Keratinocyte (primary cell): ENCODE measurements at regions not wholly inside any gene's neighbourhood (a gene's known extent, or its start where the extent isn't known, plus 50 kb on each side); places are given as distances from the start of the nearest gene placed in this dataset.

Experiments used
- DNase-seq: peaks from one replicate; pipeline ENCODE4 v3.0.0-alpha.2; 2011; ENCODE audit warnings: low read depth, missing footprints, low spot score
- FAIRE-seq: peaks from 2 replicates; lab custom pipeline; 2011; peaks lifted over from hg19 to GRCh38; lab: Jason Lieb, UNC
- H2AFZ ChIP-seq: 2 replicates; pipeline ENCODE4 v1.6.0; 2012; ENCODE audit warnings: low read length, control low read depth, inconsistent platforms; ENCODE audit not compliant: control insufficient read depth
- H3K27ac ChIP-seq: 2 replicates; pipeline ENCODE4 v1.5.1; 2011; ENCODE audit warnings: low read length; ENCODE audit not compliant: control insufficient read depth, insufficient read depth
- H3K27me3 ChIP-seq: 3 replicates; pipeline ENCODE4 v1.6.0; 2011; ENCODE audit warnings: low read length; ENCODE audit not compliant: control insufficient read depth, insufficient read depth; ENCODE audit errors: extremely low read depth
- H3K36me3 ChIP-seq, 2 experiments: 2 replicates in 1 of 2; 3 replicates in 1 of 2; pipeline ENCODE4 v1.5.1; 2011; ENCODE audit warnings: low read length in 2 of 2, mild to moderate bottlenecking in 1 of 2; ENCODE audit not compliant: control insufficient read depth in 2 of 2, insufficient read depth in 2 of 2; ENCODE audit errors: extremely low read depth in 1 of 2
- H3K4me1 ChIP-seq: 3 replicates; pipeline ENCODE4 v1.5.1; 2011; ENCODE audit warnings: low read length; ENCODE audit not compliant: control insufficient read depth, insufficient read depth; ENCODE audit errors: extremely low read depth
- H3K4me2 ChIP-seq: 3 replicates; pipeline ENCODE4 v1.6.0; 2011; ENCODE audit warnings: low read depth, low read length; ENCODE audit not compliant: control insufficient read depth, insufficient read depth; ENCODE audit errors: extremely low read depth
- H3K4me3 ChIP-seq, 3 experiments: fragments of 200-600 bp in 1 of 3; sonication (generic) in 1 of 3; 2 replicates in 2 of 3; 3 replicates in 1 of 3; pipeline ENCODE4 v1.5.1; 2011 to 2016; ENCODE audit warnings: low read length in 3 of 3, mild to moderate bottlenecking in 3 of 3, control low read depth in 2 of 3, inconsistent platforms in 1 of 3, low read depth in 1 of 3, mixed read lengths in 1 of 3, mixed run types in 1 of 3, moderate library complexity in 1 of 3; ENCODE audit not compliant: control insufficient read depth in 2 of 3, insufficient read depth in 2 of 3; ENCODE audit errors: extremely low read depth in 1 of 3
- H3K79me2 ChIP-seq: 2 replicates; pipeline ENCODE4 v1.6.0; 2012; ENCODE audit warnings: low read length; ENCODE audit not compliant: control insufficient read depth, insufficient read depth
- H3K9ac ChIP-seq: 3 replicates; pipeline ENCODE4 v1.6.0; 2011; ENCODE audit warnings: low read length; ENCODE audit not compliant: control insufficient read depth, insufficient read depth; ENCODE audit errors: extremely low read depth
- H3K9me1 ChIP-seq: 3 replicates; pipeline ENCODE4 v1.6.0; 2011; ENCODE audit warnings: low read length; ENCODE audit not compliant: control insufficient read depth, insufficient read depth; ENCODE audit errors: extremely low read depth
- H3K9me3 ChIP-seq: 2 replicates; pipeline ENCODE4 v1.5.1; 2012; ENCODE audit warnings: low read depth, low read length; ENCODE audit not compliant: control insufficient read depth
- H4K20me1 ChIP-seq: 3 replicates; pipeline ENCODE4 v1.6.0; 2011; ENCODE audit warnings: low read length; ENCODE audit not compliant: control insufficient read depth, insufficient read depth; ENCODE audit errors: extremely low read depth
- EZH2 ChIP-seq: IDR thresholded peaks from one replicate; pipeline ENCODE4 v1.6.1; 2012; ENCODE audit warnings: inconsistent platforms, mild to moderate bottlenecking, low read length, moderate library complexity
- dilution Hi-C: fragments of 300-500 bp; cut with MboI; formaldehyde crosslinking; loops from one replicate; pipeline ENCODE4 v1.7.0; 2020; ENCODE audit warnings: low sequenced_read_pairs; ENCODE audit not compliant: extremely low pct_ligation_motif_present
- TF ChIP-seq, protein P1 (sequence below), 3 experiments: IDR thresholded peaks in 1 of 3; conservative IDR thresholded peaks in 1 of 3; optimal IDR thresholded peaks in 1 of 3; 2 replicates in 2 of 3; 3 replicates in 1 of 3; pipeline versions ENCODE3 to v1.5.1; 2011; ENCODE audit warnings: low read length in 3 of 3, mild to moderate bottlenecking in 3 of 3, moderate library complexity in 2 of 3, control low read depth in 1 of 3, inconsistent platforms in 1 of 3; ENCODE audit not compliant: insufficient read depth in 2 of 3; ENCODE audit errors: extremely low read depth in 1 of 3

DNA sequence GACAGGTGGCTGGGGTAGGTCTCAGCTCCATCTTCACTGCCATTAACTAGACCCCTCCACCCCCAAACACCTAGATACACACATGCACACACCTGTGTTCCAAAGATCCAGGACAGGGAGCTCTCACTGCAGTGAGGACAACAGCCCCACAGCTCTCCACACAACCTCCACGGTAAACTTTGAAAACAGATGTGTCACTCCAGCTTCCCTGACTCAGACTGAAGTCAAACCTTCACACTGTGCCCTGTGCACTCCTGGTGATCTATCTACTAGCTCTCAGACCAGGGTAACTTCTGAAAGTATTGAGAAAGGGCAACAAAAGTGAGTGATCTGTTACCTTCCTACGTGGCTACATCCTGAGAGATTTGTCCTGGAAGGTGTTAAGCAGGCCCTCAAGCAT is 519.8 kb downstream of the XPNPEP1 start:
- no peak overlapping the region for H3K27ac ChIP-seq
- no peak overlapping the region for H3K9ac ChIP-seq
- no peaks in the 10 kb centered on the region for H3K79me2 ChIP-seq
- H4K20me1 ChIP-seq, result no peaks in the 10 kb centered on the region
- H3K4me3 ChIP-seq, result no peak overlapping the region
- dilution Hi-C loops, result no loop called here
- H2AFZ ChIP-seq, result no peak overlapping the region
- no peaks in the 10 kb centered on the region for H3K4me1 ChIP-seq
- no peaks in the 10 kb centered on the region for H3K9me3 ChIP-seq
- DNase-seq (no peak), FAIRE-seq (no peak)
- no peaks in the 10 kb centered on the region for H3K36me3 ChIP-seq
- H3K4me2 ChIP-seq, result no peak overlapping the region
- no peaks in the 10 kb centered on the region for H3K9me1 ChIP-seq
- TF ChIP-seq EZH2, result no peak
- TF ChIP-seq, protein P1, sequence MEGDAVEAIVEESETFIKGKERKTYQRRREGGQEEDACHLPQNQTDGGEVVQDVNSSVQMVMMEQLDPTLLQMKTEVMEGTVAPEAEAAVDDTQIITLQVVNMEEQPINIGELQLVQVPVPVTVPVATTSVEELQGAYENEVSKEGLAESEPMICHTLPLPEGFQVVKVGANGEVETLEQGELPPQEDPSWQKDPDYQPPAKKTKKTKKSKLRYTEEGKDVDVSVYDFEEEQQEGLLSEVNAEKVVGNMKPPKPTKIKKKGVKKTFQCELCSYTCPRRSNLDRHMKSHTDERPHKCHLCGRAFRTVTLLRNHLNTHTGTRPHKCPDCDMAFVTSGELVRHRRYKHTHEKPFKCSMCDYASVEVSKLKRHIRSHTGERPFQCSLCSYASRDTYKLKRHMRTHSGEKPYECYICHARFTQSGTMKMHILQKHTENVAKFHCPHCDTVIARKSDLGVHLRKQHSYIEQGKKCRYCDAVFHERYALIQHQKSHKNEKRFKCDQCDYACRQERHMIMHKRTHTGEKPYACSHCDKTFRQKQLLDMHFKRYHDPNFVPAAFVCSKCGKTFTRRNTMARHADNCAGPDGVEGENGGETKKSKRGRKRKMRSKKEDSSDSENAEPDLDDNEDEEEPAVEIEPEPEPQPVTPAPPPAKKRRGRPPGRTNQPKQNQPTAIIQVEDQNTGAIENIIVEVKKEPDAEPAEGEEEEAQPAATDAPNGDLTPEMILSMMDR (optimal IDR thresholded peaks at IDR 0.05 in 1 of 3, IDR thresholded peaks at IDR 0.05 in 1 of 3, conservative IDR thresholded peaks at IDR 0.05 in 1 of 3; ENCODE audit: extremely low read depth in 1 of 3, insufficient read depth in 2 of 3, low read length in 3 of 3), result no peak
- H3K27me3 ChIP-seq, result no peaks in the 10 kb centered on the region

DNA sequence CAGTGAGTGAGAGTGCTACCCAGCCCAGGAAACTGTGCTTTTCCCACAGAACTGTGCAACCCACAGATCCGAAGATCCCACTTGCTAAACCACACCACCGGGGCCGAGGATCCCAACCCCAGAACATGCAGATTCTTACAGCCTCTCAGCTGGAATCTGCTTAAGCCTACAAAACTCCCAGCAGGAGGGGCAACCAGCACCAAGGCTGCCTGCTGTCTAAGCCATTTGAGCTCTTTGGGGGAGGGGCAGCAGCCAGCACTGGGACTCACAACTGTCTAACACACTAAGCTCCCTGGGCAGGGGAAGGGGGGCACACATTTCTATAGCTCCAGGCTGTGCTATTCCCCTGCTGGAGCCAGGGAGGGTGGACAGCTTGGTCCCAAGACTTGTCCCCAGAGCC is 529.9 kb downstream of the XPNPEP1 start:
- Histone ChIP-seq H4K20me1 (no peaks in the 10 kb centered on the region), H3K4me2 (no peak overlapping the region), H3K9ac (no peak overlapping the region), H3K36me3 (no peaks in the 10 kb centered on the region), H2AFZ (no peak overlapping the region), H3K27ac (no peak overlapping the region), H3K27me3 (no peaks in the 10 kb centered on the region), H3K79me2 (no peaks in the 10 kb centered on the region), H3K4me1 (no peaks in the 10 kb centered on the region), H3K4me3 (no peak overlapping the region), H3K9me1 (no peaks in the 10 kb centered on the region), H3K9me3 (peaks cover 2% of the 10 kb centered on the region)
- no peak for TF ChIP-seq EZH2
- TF ChIP-seq, protein P1 (optimal IDR thresholded peaks at IDR 0.05 in 1 of 3, IDR thresholded peaks at IDR 0.05 in 1 of 3, conservative IDR thresholded peaks at IDR 0.05 in 1 of 3; ENCODE audit: extremely low read depth in 1 of 3, insufficient read depth in 2 of 3, low read length in 3 of 3), result no peak
- no peak for DNase-seq
- FAIRE-seq, result no peak
- dilution Hi-C loops, result no loop called here
